ENCODE measurements at regions not wholly inside any gene's neighbourhood (a gene's known extent, or its start where the extent isn't known, plus 50 kb on each side); places are given as distances from the start of the nearest gene placed in this dataset.

DNA sequence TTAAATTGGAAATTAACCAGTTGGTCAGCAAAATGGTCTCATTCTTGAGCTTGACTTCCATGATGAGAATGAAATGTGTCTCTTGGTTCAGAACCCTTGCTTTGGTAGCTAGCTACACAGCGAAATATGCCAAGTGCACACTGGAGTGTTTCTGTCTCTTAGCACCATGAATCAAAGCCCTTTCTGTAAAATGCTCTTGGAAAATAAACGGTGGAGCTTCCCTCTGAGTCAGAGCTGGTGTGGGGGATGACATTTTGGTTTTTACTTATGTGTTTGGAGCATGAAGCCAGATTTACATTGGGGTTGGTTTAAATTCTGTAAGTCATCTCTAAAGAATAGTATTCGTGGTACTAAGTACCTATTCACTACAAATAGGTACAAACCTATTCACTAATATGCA is 85.1 kb upstream of the NANOGP8 start:
- TF ChIP-seq L3MBTL2 (conservative IDR thresholded peaks at IDR 0.05) (no peak), FOXK2 (IDR thresholded peaks at IDR 0.05) (no peak), TARDBP (IDR thresholded peaks at IDR 0.05) (no peak), FOXM1 (IDR thresholded peaks at IDR 0.05; ENCODE audit: borderline replicate concordance) (no peak), SP1 (IDR thresholded peaks at IDR 0.05) (no peak), SUZ12 (IDR thresholded peaks at IDR 0.05) (no peak), LEF1 (IDR thresholded peaks at IDR 0.05; ENCODE audit: borderline replicate concordance) (no peak), ARNT (IDR thresholded peaks at IDR 0.05) (no peak), ELF4 (IDR thresholded peaks at IDR 0.05) (no peak), FOXA1 (IDR thresholded peaks at IDR 0.05) (no peak)

Measured in HEK293T (cell line).